NCI-H510A treated with DMSO at 0.1 percent for 48 hours (cell line): ENCODE measurements at regions not wholly inside any gene's neighbourhood (a gene's known extent, or its start where the extent isn't known, plus 50 kb on each side); places are given as distances from the start of the nearest gene placed in this dataset.
"Not testable (repeated sequence)": the region's sequence is repeated elsewhere in the genome, so short reads cannot be mapped to it uniquely, and the experiment has no call there.

Source experiments
- DNase-seq: peaks from one replicate; lab custom pipeline; 2025; lab: John Stamatoyannopoulos, UW

DNA sequence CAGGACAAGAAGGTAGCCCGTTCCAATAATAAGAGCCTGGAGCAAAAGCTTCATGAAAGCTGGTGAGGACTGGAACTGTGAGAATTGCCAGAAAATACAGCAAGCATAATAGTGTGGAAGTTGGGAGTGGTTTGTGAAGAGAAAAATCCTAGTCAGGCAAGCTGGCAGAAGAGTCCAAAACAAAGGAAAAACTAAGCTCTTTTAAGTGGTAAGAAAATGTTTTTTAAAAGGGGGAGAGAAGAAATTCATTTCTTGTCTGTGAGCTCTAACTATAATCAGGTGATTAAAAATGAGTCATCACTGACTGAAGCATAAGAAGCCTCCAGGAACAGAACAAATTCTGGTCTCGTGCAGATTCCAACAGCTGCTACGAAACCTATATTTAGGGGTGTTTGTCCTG, 102.6 kb downstream of the CAAP1 start:
- no peak for DNase-seq

DNA sequence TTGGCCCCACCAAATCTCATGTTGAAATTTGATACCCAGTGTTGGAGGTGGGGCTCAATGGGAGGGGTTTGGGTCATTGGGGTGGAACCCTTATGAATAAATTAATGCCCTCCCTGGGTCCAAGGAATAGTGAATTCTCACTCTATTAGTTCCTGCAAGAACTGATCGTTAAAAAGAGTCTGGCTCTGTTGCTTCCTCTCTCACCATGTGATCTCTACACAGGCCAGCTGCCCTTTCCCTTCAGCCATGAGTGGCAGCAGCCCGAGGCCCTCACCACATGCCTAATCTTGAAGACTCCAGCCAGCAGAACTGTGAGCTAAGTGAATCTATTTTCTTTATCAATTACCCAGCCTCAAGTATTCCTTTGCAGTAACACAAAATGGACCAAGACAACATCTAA, 106.0 kb downstream of the CAAP1 start:
- DNase-seq: no peak

DNA sequence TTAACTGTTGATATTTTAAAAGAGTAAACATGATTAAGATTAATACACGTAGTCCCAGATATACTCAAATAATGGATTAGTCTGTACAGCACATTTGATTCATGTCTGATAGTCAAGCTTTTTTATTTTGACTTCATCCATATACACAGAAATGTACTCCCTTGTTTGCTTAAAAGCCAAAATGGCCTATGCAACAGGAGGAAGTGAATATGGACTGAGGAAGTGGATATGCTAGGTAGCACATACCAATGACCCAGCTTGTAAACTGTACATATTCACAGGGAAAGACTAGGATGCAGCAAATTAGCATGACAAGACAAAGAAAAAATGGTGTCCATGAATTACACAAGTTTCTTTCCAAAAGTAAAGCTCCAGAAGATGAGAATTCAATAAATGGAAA, 109.7 kb downstream of the CAAP1 start:
- no peak for DNase-seq

DNA sequence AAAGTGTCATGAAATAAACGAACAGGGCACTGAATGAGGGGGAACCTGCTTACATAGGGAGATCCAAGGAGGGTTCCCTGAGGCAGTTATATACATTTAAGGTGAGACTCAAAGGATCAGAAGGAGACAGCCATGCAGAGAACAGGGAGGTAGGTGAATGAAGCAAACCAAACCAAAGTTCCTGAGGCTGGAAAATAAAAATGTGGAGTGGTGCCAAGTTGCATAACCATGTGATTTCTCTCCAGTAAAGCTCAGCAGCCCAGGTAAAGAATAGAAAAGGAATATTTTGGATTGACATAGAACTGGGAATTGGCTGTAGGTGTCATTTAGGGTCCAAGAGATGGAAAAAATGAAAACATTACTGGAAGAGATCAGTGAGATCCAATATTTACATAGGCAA, 110.7 kb downstream of the CAAP1 start:
- DNase-seq: no peak

DNA sequence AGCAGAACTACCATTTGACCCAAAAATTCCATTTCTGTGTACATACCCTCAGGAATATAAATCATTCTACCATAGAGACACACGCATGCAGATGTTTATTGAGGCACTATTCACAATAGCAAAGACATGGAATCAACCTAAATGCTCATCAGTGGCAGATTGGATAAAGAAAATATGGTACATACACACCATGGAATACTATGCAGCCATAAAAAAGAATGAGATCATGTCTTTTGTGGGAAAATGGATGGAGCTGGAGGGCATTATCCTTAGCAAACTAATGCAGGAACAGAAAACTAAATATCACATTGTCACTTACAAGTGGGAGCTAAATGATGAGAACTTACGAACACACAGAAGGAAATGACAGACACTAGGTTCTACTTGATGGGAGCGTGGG, 112.3 kb downstream of the CAAP1 start:
- DNase-seq: not testable (repeated sequence)

DNA sequence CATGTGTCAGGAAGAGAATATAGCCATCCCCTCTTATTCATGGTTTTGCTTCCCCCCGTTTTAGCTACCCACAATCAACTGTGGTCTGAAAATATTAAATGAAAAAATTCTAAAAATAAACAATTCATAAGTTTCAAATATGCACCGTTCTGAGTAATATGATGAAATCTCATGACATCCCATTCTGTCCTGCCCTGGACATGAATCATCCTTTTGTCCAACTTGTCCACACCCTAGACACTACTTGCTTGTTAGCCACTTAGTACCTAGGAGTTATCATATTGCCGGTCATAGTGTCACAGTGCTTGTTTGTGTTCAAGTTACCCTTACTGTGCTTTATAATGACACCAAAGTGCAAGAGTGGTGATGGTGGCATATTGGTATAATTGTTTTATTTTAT, 113.5 kb downstream of the CAAP1 start:
- no peak for DNase-seq

DNA sequence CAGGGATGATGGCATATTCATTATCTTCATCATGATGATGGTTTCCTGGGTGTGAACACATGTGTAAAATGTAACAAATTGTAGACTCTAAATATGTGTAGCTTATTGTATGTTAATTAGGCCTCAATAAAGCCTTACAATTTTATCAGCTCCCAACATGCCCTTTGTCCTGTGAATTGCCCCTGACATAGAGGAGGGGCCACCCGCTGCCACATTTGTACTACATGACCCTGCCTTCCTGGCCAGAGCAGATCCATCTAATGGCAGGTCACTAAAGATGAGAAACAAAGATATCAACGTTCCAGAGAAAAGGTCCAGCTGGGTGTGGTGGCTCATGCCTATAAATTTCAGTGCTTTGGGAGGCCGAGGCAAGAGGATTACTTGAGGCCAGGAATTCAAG, 117.2 kb downstream of the CAAP1 start:
- no peak for DNase-seq

DNA sequence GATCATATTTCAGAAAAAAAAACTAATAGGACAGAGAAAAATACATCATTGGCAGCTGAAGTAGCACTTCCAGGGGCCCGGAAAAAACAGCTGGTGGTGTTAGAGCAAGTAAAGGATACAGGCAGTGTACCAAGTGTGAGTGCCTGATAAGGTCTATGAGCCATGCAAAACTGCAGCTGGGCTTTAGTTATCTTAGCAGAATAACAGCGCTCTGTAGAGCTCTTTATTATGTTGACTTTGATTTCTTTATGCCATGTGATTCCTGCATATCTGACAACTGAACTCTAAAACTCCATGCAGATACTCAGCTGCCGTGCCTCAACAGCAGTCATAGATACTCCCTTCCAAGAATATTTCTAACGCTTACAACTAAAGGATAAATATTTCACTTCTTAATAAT, 119.5 kb downstream of the CAAP1 start:
- no peak for DNase-seq

DNA sequence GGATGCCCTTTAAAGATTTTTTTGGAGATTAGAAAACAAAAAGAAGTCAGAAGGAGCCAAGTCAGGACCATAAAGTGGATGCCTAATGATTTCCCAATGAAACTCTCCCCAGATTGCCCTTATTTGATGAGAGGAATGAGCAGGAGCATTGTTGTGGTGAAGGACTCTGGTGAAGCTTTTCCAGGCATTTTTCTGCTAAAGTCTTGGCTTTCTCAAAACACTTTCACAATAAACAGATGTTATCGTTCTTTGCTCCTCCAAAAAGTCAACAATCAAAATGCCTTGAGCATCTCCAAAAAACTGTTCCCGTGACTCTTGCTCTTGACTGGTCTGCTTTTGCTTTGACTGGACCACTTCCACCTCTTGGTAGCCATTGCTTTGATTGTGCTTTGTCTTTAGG, 121.8 kb downstream of the CAAP1 start:
- DNase-seq: no peak

DNA sequence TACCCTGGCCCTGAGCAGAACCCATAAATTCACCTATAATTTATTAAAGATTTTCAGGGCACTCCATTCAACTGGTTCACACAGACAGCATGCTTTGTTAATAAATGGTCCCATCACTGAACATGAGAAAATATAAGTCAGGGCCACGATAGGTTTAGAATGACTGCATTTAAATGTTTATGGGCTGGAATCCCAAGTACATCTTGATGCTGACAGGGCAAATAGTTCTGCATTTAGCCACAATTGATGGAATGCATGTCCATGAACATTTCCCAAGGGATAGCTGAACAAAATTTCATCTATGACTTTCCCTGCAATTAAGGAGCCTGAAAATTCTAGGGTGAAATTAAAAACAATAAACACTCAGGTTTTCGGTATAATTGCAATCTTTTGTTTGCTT, 124.5 kb downstream of the CAAP1 start:
- no peak for DNase-seq

DNA sequence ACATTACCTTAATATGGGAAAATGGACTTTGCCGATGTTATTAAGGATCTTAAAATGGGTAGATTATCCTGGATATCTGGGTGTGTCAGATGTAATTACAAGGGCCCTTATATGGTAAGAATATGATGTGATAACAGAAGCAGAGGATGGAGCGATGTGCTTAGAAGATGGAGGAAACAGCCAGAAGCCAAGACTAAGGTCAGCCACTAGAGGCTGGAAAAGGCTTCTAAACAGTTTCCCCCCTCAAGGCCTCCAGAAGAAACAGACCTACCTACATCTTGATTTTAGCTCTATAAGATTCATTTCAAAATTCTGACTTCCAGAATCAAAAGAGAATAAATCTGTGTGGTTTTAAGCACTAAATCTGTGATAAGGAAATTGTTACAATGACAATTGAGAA, 131.9 kb downstream of the CAAP1 start:
- DNase-seq: no peak

DNA sequence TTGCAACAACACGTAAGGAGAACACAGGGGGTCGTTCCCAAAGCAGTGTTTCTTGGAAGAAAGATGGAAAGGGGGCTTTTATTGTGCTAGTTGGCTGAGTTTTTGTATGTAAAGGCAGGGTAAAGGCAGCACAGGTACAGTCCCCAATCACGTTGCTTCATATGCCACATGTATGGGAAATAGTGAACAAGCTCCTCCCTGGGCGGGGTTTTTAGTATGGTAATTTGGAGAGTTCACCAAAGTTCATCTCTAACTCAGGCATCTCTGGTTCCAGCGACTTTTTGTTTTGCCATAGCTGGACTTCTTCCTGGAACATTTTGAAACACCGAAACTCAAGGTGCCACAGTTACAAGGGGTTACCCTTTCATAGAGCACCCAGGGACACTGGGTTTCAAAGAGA, 133.9 kb downstream of the CAAP1 start:
- no peak for DNase-seq

DNA sequence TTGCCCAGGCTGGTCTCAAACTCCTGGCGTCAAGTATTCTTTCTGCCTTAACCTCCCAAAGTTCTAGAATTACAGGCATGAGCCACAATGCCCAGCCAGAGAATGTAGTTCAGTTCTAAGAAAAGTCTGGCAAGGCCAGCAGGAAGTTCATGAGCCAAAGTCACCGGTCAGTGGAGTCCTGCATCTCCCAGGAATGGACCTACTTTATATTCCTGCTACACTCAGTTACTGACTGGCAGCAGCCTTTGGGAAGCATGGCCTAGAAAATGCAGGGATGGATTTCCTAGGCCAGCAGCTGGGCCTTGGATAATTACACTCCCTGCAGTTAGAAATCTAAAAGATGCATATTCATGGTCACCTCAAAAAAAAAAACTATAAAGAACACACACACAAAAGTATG, 135.7 kb downstream of the CAAP1 start:
- DNase-seq: no peak

DNA sequence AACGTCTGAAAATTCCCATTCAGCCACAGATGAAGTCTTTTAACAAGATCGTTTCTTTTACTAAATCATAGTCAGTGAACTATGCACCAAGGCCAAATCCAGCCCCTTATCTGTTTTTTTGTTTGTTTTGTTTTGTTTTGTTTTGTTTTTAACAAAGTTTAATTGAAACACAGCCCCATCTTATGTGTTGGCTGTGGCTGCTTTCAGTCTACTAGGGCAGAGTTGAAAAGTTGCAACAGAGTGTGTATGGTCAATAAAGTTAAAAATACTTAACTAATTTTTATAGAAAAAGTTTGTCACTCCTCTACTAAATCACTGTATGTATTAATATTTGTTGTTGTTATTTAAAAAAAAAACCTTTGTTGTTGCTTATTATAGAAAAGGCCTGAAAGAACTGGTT, 137.1 kb downstream of the CAAP1 start:
- DNase-seq: no peak

DNA sequence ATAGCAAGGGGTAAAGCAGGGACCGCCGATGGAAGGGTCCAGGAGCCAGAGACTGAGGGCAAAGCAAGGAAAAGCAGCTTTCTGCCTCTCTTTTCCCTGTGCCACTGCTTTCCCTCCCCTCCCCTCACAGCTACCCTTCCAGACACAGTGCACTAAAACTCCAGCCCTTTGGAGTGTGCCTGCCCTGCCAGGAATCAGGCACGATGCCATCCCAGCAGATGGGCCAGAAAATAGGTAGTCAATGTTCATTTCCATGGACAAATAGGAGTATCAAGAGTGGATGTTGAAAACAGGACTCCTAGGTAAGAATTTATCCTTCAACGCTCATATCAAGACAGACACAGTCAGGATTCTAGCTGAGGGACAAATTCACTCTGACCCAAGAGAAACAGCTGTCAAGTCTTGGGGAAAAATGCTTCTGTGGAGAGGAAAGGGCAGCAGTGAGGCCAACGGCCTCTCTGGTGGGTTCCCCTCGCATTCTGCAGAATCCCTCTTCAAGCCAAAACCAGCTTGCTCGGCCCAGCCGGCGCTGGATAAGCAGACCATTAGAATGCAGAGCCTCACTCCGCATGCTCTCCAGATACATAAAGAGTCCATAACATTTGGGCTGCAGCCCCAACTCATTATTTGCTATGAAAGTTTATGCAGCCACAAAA, 138.0 kb downstream of the CAAP1 start:
- DNase-seq: no peak

DNA sequence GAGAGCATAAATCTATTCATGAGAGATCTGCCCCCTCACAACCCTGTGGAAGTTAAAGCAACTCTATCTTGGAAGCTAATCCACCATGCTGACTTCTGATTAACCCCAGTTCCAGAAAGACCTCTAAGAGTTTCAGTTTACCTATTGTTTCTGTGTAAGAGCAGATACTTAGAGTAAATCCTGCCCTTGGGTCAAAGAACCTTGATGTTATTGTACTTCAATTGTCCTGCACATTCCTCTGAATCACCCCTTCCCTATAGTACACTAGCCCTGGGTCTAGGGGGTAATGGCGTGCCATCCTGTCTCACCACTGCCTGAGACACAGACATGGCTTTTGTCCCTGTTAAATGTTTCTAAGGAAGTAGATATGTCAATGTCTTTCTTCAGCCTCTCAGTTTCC, 138.6 kb downstream of the CAAP1 start:
- no peak for DNase-seq

DNA sequence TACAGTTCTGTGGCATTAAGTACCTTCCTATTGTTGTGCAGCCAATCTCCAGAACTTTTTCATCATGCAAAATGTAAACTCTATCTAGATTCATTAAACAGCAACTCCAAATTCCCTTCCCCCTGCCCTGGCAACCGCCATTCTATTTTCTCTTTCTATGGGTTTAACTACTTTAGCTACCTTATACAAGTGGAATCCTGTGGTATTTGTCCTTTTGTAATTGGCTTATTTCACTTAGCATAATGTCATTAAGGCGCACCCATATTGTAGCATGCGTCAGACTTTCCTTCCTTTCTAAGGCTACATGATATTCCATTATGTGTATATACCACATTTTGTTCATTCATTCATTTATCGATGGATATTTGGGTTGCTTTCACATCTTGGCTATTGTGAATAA, 142.4 kb downstream of the CAAP1 start:
- no peak for DNase-seq

DNA sequence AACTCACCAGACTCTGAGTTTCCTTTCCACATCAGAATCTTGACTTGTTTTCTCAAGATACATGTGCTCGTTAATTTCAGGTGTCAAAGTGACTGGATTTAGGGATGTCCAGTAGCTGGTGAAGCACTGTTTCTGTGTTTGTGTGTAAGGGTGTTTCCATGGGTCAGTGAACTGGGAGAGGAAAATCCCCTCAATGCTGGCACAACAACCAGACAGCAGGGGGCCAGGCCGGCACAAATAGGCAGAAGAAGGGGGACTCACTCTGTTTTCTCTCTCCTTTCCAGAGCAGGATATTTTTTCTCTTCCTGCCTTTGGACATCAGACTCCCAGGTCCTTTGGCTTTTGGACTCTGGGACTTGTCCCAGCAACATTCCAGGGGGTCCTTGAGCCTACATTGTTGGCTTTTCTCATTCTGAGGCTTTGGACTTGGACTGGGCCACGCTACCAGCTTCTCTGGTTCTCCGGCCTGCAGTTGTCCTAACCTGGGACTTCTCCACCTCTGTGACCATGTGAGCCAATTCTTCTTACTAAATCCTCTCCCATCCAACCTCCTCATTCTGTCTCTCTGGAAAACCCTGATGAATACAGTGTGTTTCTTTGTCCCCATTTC, 144.0 kb downstream of the CAAP1 start:
- no peak for DNase-seq

DNA sequence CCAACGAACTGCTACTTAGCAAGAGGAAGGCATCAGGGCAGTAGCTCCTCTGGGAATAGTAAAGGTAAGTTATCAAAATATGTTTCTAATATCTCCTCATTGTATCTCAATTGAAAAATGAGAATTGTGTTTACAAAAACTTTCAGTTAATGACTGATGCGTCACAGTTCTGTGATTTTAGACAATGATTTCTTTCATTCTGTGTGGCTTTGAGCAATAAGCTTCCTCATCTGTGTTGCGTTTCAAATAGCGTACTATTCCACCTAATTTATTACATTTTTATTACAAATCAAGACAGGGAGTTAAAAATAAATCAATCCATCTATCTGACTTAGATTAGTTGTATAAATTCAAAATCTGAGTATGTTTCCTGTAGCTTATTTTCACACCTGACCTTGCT, 145.0 kb downstream of the CAAP1 start:
- no peak for DNase-seq

DNA sequence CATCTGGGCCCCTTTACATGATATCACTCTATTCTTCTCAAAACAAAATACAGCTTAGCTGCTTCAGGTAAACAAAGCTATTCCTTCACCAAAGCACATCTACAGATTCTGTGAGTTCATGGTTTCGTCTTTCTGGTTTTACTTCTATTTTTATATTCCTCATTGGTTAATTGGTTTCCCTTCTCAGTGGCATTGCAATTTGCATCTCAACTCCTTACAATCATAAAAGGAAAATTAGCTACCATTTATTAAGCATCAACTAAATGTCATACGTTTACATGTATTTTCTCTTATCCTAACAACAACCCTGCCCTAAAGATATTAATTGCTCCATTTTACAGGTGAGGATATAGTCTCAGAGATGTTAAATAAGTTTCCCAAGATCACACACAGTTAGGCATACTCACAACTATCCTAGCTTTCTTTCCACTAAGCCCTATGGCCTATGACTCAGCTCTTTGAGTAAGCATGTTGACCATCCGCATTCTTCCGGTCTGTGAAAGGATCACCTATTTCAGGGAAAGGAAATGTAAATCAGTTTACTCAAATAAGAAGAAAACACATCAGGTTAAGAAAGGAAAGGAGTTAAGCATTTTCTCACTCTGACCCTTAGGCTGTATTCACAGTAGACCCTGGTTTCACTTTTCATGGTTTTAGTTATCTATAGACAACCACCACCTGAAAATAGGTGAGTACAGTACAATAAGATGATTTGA, 146.1 kb downstream of the CAAP1 start:
- no peak for DNase-seq

DNA sequence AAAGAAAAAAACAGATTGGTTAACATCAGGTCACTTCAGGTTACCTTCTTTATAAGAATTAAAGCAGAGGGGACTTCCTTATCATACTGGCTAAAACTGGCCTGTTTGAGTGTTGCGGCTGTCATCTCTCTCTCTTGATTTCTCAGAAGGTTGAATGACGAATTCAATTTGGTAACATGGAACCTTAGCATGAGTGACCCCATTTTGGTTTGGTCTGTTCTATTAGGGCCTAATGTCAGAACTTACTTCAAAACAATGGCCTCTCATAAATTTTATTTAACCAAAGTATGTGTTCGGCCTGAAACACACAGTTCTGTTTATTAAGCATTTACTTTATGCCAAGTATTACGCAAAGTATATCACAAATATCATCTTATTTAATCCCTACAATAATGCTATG, 147.5 kb downstream of the CAAP1 start:
- no peak for DNase-seq

DNA sequence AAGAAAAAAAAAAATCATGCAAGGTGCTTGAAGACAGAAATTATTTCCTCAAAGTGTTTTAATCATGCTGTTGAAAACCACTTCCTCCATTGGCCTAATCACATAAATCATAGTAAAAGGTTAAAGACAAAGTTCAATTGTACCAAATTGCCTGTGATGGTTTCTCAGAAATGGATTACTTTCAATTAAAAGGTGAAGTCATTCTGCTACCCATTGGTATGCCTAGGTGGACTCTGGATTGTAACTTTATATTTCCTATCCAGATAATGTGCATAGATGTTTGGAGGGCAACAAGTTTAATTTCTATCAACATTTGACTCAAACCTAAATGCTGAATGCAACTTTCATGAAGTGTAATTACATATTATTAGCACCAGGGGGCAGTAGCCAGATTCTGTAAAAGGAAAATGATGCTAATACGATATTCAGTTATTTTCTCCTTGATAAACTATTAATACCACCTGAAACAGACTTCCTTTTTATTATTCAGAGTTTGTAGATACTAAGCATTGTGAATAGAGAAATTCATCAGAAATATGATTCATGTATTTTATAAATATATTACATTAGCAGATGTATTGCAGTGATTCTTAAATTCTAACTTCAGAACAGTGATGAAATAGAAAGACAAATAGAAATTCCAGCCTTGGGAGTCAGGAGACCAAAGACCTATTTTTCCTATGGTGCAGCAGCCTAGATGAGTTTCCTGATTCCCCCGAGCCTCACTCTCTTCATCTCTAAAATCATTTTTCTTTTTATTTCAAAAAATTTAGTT, 148.2 kb downstream of the CAAP1 start:
- DNase-seq: peak; percentile 24
